SK-N-MC (cell line): ENCODE measurements at regions not wholly inside any gene's neighbourhood (a gene's known extent, or its start where the extent isn't known, plus 50 kb on each side); places are given as distances from the start of the nearest gene placed in this dataset.

Source experiments
- DNase-seq: peaks from one replicate; pipeline ENCODE4 v3.0.0-alpha.2; 2011; ENCODE audit warnings: low read depth, low spot score
- H3K27ac ChIP-seq: fragments of 200-600 bp; sonication (generic); 2 replicates; pipeline ENCODE4 v1.5.1; 2016; ENCODE audit warnings: mixed run types
- H3K36me3 ChIP-seq: fragments of 200-600 bp; sonication (generic); 2 replicates; pipeline ENCODE4 v1.6.1; 2017; ENCODE audit warnings: antibody characterized with exemption, low read length, mixed read lengths; ENCODE audit not compliant: insufficient read depth
- H3K4me3 ChIP-seq: fragments of 200-600 bp; sonication (generic); 2 replicates; pipeline ENCODE4 v1.5.1; 2016
- H3K9ac ChIP-seq: fragments of 200-600 bp; sonication (generic); 2 replicates; pipeline ENCODE4 v1.8.0; 2017; ENCODE audit warnings: mixed run types, mixed read lengths; ENCODE audit not compliant: insufficient read length
- H3K9me3 ChIP-seq: fragments of 200-600 bp; sonication (generic); 2 replicates; pipeline ENCODE4 v1.6.1; 2017; ENCODE audit warnings: low read depth, mild to moderate bottlenecking, antibody characterized with exemption, low read length, moderate library complexity, mixed read lengths
- EZH2 ChIP-seq: fragments of 200-600 bp; sonication (generic); IDR thresholded peaks from one replicate; pipeline ENCODE4 v1.6.1; 2017; ENCODE audit warnings: antibody characterized with exemption
- FOXP2 ChIP-seq: optimal IDR thresholded peaks from 2 replicates; pipeline ENCODE3; 2011; ENCODE audit warnings: mild to moderate bottlenecking, moderate library complexity; ENCODE audit not compliant: insufficient read depth; ENCODE audit errors: extremely low read length, control extremely low read depth
- POLR2AphosphoS5 ChIP-seq: IDR thresholded peaks from 2 replicates; pipeline ENCODE4 v1.6.1; 2012; ENCODE audit warnings: mild to moderate bottlenecking, low read depth, low read length, borderline replicate concordance

GRCh38 chrX:10965174-10965798 is 145.8 kb upstream of the HCCS start:
- H3K9me3 ChIP-seq, result no peaks in the 10 kb centered on the region
- no peaks in the 10 kb centered on the region for H3K36me3 ChIP-seq
- no peak overlapping the region for H3K27ac ChIP-seq
- H3K4me3 ChIP-seq, result no peak overlapping the region
- H3K9ac ChIP-seq, result no peak overlapping the region
- TF ChIP-seq EZH2 (no peak), FOXP2 (no peak), POLR2AphosphoS5 (no peak)
- no peak for DNase-seq

GRCh38 chrX:10966057-10966456 is 145.1 kb upstream of the HCCS start:
- H3K4me3 ChIP-seq, result no peak overlapping the region
- H3K27ac ChIP-seq, result no peak overlapping the region
- no peak for DNase-seq
- H3K9ac ChIP-seq, result no peak overlapping the region
- no peaks in the 10 kb centered on the region for H3K36me3 ChIP-seq
- TF ChIP-seq POLR2AphosphoS5 (no peak), EZH2 (no peak), FOXP2 (no peak)
- no peaks in the 10 kb centered on the region for H3K9me3 ChIP-seq

- Histone ChIP-seq H3K4me3 (no peak overlapping the region), H3K9me3 (no peaks in the 10 kb centered on the region), H3K9ac (no peak overlapping the region), H3K36me3 (no peaks in the 10 kb centered on the region), H3K27ac (no peak overlapping the region)
- no peak for DNase-seq
- no peak for TF ChIP-seq EZH2
- TF ChIP-seq FOXP2, result no peak
- TF ChIP-seq POLR2AphosphoS5, result no peak
Measured at GRCh38 chrX:10971176-10971575, 140.0 kb upstream of the HCCS start.

GRCh38 chrX:10971759-10972158 is 139.4 kb upstream of the HCCS start:
- no peaks in the 10 kb centered on the region for H3K36me3 ChIP-seq
- TF ChIP-seq FOXP2 (no peak), POLR2AphosphoS5 (no peak)
- no peak overlapping the region for H3K9ac ChIP-seq
- DNase-seq, result no peak
- H3K4me3 ChIP-seq, result no peak overlapping the region
- no peaks in the 10 kb centered on the region for H3K9me3 ChIP-seq
- H3K27ac ChIP-seq, result no peak overlapping the region

GRCh38 chrX:10972706-10973105 is 138.4 kb upstream of the HCCS start:
- H3K4me3 ChIP-seq, result no peak overlapping the region
- H3K27ac ChIP-seq, result no peak overlapping the region
- H3K9ac ChIP-seq, result no peak overlapping the region
- no peak for DNase-seq
- no peaks in the 10 kb centered on the region for H3K9me3 ChIP-seq
- TF ChIP-seq FOXP2, result no peak
- H3K36me3 ChIP-seq, result no peaks in the 10 kb centered on the region

- Histone ChIP-seq H3K9me3 (no peaks in the 10 kb centered on the region), H3K9ac (no peak overlapping the region), H3K27ac (no peak overlapping the region), H3K36me3 (no peaks in the 10 kb centered on the region), H3K4me3 (no peak overlapping the region)
- no peak for DNase-seq
- TF ChIP-seq FOXP2, result no peak
- no peak for TF ChIP-seq POLR2AphosphoS5
- no peak for TF ChIP-seq EZH2
Measured at GRCh38 chrX:10974920-10975319, 136.2 kb upstream of the HCCS start.

- H3K9ac ChIP-seq, result no peak overlapping the region
- no peak overlapping the region for H3K27ac ChIP-seq
- TF ChIP-seq FOXP2, result no peak
- no peak for TF ChIP-seq POLR2AphosphoS5
- TF ChIP-seq EZH2, result no peak
- DNase-seq, result no peak
- no peaks in the 10 kb centered on the region for H3K9me3 ChIP-seq
- H3K4me3 ChIP-seq, result no peak overlapping the region
- no peaks in the 10 kb centered on the region for H3K36me3 ChIP-seq
Measured at GRCh38 chrX:10979956-10980355, 131.2 kb upstream of the HCCS start.

- no peak for DNase-seq
- H3K9ac ChIP-seq, result no peak overlapping the region
- H3K27ac ChIP-seq, result no peak overlapping the region
- H3K9me3 ChIP-seq, result no peaks in the 10 kb centered on the region
- H3K4me3 ChIP-seq, result no peak overlapping the region
- TF ChIP-seq FOXP2, result no peak
- no peak for TF ChIP-seq POLR2AphosphoS5
- TF ChIP-seq EZH2, result no peak
- H3K36me3 ChIP-seq, result no peaks in the 10 kb centered on the region
Measured at GRCh38 chrX:10981506-10981905, 129.6 kb upstream of the HCCS start.

- Histone ChIP-seq H3K27ac (no peak overlapping the region), H3K9ac (no peak overlapping the region), H3K4me3 (no peak overlapping the region), H3K36me3 (no peaks in the 10 kb centered on the region), H3K9me3 (no peaks in the 10 kb centered on the region)
- DNase-seq, result no peak
- TF ChIP-seq POLR2AphosphoS5, result no peak
- TF ChIP-seq FOXP2, result no peak
- no peak for TF ChIP-seq EZH2
Measured at GRCh38 chrX:10983526-10983925, 127.6 kb upstream of the HCCS start.

GRCh38 chrX:10984213-10984612 is 126.9 kb upstream of the HCCS start:
- Histone ChIP-seq H3K27ac (no peak overlapping the region), H3K36me3 (no peaks in the 10 kb centered on the region), H3K9me3 (no peaks in the 10 kb centered on the region), H3K4me3 (no peak overlapping the region), H3K9ac (no peak overlapping the region)
- DNase-seq, result no peak
- TF ChIP-seq EZH2 (no peak), POLR2AphosphoS5 (no peak), FOXP2 (no peak)
